ENCODE measurements at regions not wholly inside any gene's neighbourhood (a gene's known extent, or its start where the extent isn't known, plus 50 kb on each side); places are given as distances from the start of the nearest gene placed in this dataset.
A peak's percentile ranks its signal among the peaks of the same experiment; 100 is the strongest.

- no peak for DNase-seq
These were observed 96.5 kb upstream of the CELF4 start for GRCh38 chr18:37662099-37662498.

- no peak for DNase-seq
These were observed 95.9 kb upstream of the CELF4 start for GRCh38 chr18:37661478-37661877.

GRCh38 chr18:37661061-37661460 lies 95.5 kb upstream of the CELF4 start:
- DNase-seq, result no peak

- DNase-seq, result no peak
These were observed 95.1 kb upstream of the CELF4 start for GRCh38 chr18:37660658-37661057.

GRCh38 chr18:37659906-37660305 lies 94.3 kb upstream of the CELF4 start:
- no peak for DNase-seq

- no peak for DNase-seq
These were observed 93.3 kb upstream of the CELF4 start for GRCh38 chr18:37658894-37659293.

- peak; percentile 5 for DNase-seq
These were observed 91.9 kb upstream of the CELF4 start for GRCh38 chr18:37657493-37657892.

- DNase-seq, result no peak
These were observed 89.3 kb upstream of the CELF4 start for GRCh38 chr18:37654731-37655369.

- no peak for DNase-seq
These were observed 88.4 kb upstream of the CELF4 start for GRCh38 chr18:37654034-37654433.

- no peak for DNase-seq
These were observed 88.0 kb upstream of the CELF4 start for GRCh38 chr18:37653618-37654017.

- DNase-seq, result no peak
These were observed 84.3 kb upstream of the CELF4 start for GRCh38 chr18:37649930-37650329.

- DNase-seq, result no peak
These were observed 83.8 kb upstream of the CELF4 start for GRCh38 chr18:37649416-37649815.

- no peak for DNase-seq
These were observed 76.0 kb upstream of the CELF4 start for GRCh38 chr18:37641573-37641972.

- no peak for DNase-seq
These were observed 74.9 kb upstream of the CELF4 start for GRCh38 chr18:37640504-37640903.

- DNase-seq, result no peak
These were observed 74.2 kb upstream of the CELF4 start for GRCh38 chr18:37639846-37640245.

- no peak for DNase-seq
These were observed 71.9 kb upstream of the CELF4 start for GRCh38 chr18:37637478-37637850.

- no peak for DNase-seq
These were observed 71.4 kb upstream of the CELF4 start for GRCh38 chr18:37636831-37637477.

- DNase-seq, result no peak
These were observed 68.9 kb upstream of the CELF4 start for GRCh38 chr18:37634516-37634915.

- DNase-seq, result no peak
These were observed 65.8 kb upstream of the CELF4 start for GRCh38 chr18:37631422-37631821.

- no peak for DNase-seq
These were observed 64.7 kb upstream of the CELF4 start for GRCh38 chr18:37630334-37630733.

- no peak for DNase-seq
These were observed 63.0 kb upstream of the CELF4 start for GRCh38 chr18:37628470-37629220.

GRCh38 chr18:37624318-37624717 lies 58.7 kb upstream of the CELF4 start:
- DNase-seq, result no peak

- no peak for DNase-seq
These were observed 54.4 kb upstream of the CELF4 start for GRCh38 chr18:37619964-37620363.

- DNase-seq, result no peak
These were observed 52.0 kb upstream of the CELF4 start for GRCh38 chr18:37617623-37618022.
